K562 (cell line): ENCODE measurements at regions not wholly inside any gene's neighbourhood (a gene's known extent, or its start where the extent isn't known, plus 50 kb on each side); places are given as distances from the start of the nearest gene placed in this dataset.

Experiments used
- DPF2 ChIP-seq: fragments of 450-650 bp; IDR thresholded peaks from 2 replicates; pipeline ENCODE4 v1.6.1; 2016
- GTF3C2 ChIP-seq: IDR thresholded peaks from 3 replicates; pipeline ENCODE4 v1.6.1; 2011; ENCODE audit warnings: borderline replicate concordance, mild to moderate bottlenecking, moderate library complexity; ENCODE audit not compliant: insufficient read length; ENCODE audit errors: extremely low read depth
- NR1H2 ChIP-seq: sonication (generic); formaldehyde crosslinking; IDR thresholded peaks from 2 replicates; pipeline ENCODE4 v1.4.0; 2020; ENCODE audit warnings: mild to moderate bottlenecking, missing genetic modification reagents
- WHSC1 ChIP-seq: IDR thresholded peaks from one replicate; pipeline ENCODE4 v1.6.1; 2012; ENCODE audit warnings: low read length, control low read depth, inconsistent platforms
- ZNF592 ChIP-seq: fragments of 450-650 bp; IDR thresholded peaks from 2 replicates; pipeline ENCODE4 v1.6.1; 2017; ENCODE audit warnings: antibody characterized with exemption, mild to moderate bottlenecking

DNA sequence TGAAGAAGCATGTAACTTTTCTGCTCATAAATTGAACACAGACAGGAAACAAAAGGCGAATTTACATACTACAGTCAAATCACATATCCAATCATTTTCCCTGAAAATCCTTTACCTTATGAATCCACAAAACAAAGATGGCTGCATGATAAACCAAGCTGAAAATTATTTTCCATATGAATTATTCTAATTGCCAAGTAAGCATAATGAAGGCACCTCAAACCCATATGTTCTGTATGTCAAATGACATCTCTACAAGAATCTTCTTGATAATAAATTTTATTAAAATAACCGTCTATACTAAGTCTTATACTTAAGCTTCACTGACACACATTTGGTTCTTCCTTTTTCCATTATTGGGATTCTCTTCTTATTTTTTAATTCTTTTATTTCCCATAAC, 1242.6 kb downstream of the CNTNAP5 start (continued):
- TF ChIP-seq GTF3C2 = no peak
- no peak for TF ChIP-seq WHSC1
- no peak for TF ChIP-seq DPF2
- no peak for TF ChIP-seq ZNF592
- TF ChIP-seq NR1H2 = no peak
